Activated T-helper 9 cell treated with anti-CD3 and anti-CD28 coated beads, Interleukin-2, amount 50 U/mL, for 16 hours (primary cell): ENCODE measurements at regions not wholly inside any gene's neighbourhood (a gene's known extent, or its start where the extent isn't known, plus 50 kb on each side); places are given as distances from the start of the nearest gene placed in this dataset.
"Not testable (repeated sequence)": the region's sequence is repeated elsewhere in the genome, so short reads cannot be mapped to it uniquely, and the experiment has no call there.

Experiments
- DNase-seq: peaks from one replicate; pipeline ENCODE4 v3.0.0-alpha.2; 2020; ENCODE audit warnings: low read depth

DNA sequence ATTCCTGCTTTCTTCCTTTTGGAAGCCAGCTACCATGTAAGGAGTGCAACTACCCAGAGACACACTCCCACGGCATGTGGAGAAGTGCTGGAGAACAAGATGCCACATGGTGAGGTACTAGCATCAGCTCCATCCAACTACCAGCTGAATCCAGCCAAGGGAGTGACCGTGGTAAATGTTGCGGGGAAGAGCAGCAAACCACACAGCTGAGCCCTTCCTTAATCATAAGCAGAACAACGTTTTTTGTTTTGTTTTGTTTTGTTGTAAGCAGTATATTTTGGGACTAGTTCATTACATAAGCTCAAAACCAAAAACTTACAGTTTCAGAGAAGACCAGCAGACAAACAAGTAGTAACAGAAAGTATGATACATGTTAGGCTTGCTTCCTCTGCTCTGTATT lies 212.6 kb upstream of the ATP10A start:
- DNase-seq, result no peak

DNA sequence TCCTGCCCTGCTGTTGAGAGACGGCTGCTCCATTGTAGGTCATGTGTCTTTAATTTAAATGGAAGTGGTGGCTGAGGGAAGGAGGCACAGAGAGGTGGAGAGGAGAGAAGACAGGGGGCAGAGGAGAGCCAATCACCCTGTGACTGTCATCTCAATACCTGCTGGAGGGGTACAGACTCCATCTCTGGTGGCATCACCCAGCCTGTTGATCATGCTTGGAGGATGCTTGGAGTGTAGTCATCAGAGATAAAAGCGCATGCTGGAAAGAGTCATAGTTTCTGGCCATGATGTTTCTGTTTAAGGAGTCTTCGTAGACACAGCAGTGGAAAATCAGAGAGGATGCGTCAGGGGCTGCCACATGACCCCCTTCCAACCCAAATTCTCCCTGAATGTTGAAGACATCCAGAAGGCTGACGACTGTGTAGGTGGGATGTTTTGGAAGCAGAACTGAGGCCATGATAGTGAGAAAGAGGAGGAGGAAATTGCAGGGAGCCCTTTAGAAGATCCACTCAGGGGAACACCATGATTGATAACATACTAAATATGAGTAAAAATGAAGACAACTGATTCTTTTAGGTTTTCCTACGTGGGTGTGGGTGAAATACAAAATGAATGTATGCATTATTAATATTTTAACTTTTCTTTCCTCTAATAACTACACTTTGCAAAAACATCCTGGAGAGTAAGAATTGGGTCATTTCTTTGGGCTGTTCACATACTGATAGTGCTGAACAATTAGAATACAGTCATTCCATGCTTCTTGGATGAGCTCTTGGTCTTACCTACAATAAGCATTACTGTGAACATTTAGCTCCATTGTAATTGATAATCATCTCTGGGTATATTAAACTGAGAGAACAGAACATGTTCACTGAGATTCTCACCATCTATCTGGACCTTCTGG lies 210.6 kb upstream of the ATP10A start:
- no peak for DNase-seq

DNA sequence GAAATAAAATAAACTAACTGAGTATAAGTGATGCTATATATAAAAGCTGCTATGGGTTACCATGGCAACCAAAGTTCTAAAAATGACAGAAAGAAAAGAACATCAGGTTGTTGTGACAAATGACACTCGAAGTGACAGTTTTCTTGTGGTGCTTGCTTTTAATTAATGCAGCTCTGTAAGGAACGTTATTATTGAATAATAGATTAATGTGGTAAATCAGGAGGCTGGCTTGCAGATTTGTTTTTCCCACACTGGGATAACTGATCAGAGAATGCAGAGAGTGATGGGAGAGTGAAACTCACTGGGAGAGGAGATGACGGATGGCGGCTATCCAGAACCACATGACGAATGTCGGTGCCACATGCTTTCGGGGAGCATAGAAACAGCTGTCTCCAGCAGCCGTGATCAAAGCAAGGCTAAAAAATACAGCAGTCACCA lies 207.0 kb upstream of the ATP10A start:
- DNase-seq, result no peak

DNA sequence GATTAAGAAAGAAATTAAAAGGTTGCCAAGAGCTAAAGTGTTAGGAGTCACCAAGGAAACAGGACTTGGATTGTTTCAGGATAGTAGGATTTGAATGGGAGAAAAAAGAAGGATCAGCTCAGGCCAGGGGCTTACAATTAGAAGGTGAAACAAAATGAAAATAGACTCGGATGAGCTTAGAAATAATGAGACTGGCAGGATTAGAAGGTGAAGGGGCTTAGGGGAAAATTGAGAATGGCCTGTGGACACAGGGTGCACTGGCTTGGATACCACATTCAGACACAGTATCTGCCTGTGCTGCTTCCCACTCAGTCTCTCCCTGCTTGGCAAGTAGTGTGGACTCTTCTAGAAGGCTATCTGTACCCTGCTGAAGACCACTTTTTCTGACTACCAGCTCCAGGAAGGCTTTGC lies 206.1 kb upstream of the ATP10A start:
- DNase-seq, result no peak

DNA sequence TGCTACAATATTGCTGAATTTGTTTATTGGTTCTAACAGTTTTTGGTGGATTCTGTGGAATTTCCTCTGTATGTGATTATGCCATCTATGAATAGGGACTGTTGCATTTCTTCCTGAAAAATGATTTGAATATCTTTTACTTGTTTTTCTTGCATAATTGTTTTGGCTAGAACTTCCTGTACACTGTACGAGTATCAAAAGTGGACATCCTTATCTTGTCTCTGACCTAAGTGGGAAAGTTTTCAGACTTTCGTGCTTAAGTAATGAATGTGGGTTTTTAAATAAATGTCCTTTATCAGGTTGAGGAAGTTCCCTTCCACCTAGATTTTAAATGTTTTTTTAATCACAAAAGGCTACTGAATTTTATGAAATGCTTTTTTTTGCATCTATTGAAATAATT lies 203.8 kb upstream of the ATP10A start:
- no peak for DNase-seq

DNA sequence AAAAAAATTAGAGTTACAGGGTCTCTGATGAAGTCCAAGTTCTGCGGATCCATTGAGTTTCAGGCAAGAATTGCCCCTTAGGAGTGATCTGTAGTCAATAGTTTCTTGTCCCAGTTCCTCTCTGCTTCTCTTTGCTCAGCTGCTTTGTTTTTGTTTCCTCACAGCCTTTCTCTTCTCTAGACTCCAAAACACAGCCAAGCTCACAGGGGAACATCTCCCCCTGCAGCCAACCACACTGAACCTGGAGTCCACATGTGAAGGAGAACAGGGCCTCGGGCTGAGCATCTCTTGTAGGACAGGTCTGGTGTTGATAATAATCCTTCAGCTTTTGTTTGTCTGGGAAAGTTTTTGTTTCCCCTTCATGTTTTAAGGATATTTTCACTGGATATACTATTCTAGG lies 202.6 kb upstream of the ATP10A start:
- no peak for DNase-seq

DNA sequence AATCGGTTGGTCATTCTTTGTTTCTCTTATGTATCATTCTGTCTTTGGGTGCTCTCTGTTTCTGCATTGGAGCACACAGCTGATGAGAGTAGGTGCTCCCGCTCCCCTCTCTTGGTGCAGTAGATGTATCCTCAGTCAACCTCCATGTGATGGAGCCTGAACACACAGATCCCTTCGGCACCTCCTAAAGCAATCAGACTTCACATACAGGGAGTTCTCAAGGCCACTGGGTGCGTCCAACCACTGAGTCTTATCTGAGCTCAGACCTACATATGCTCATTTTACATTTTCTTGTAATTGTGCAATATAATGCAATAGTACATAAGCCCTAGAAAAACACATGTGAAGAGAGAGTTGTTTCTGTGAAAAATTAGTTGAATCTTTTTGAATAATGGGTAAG lies 198.1 kb upstream of the ATP10A start:
- no peak for DNase-seq

DNA sequence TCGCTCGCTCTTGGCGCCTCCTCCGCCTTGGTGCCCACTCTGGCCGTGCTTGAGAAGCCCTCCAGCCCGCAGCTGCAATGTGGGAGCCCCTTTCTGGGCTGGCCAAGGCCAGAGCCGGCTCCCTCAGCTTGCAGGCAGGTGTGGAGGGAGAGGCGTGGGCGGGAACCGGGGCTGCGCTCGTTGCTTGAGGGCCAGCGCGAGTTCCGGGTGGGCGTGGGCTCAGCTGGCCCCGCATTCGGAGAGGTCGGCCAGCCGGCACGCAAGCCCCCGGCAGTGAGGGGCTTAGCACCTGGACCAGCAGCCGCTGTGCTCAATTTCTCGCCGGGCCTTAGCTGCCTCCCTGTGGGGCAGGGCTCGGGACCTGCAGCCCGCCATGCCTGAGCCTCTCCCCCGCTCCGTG lies 193.6 kb upstream of the ATP10A start:
- DNase-seq, result not testable (repeated sequence)

DNA sequence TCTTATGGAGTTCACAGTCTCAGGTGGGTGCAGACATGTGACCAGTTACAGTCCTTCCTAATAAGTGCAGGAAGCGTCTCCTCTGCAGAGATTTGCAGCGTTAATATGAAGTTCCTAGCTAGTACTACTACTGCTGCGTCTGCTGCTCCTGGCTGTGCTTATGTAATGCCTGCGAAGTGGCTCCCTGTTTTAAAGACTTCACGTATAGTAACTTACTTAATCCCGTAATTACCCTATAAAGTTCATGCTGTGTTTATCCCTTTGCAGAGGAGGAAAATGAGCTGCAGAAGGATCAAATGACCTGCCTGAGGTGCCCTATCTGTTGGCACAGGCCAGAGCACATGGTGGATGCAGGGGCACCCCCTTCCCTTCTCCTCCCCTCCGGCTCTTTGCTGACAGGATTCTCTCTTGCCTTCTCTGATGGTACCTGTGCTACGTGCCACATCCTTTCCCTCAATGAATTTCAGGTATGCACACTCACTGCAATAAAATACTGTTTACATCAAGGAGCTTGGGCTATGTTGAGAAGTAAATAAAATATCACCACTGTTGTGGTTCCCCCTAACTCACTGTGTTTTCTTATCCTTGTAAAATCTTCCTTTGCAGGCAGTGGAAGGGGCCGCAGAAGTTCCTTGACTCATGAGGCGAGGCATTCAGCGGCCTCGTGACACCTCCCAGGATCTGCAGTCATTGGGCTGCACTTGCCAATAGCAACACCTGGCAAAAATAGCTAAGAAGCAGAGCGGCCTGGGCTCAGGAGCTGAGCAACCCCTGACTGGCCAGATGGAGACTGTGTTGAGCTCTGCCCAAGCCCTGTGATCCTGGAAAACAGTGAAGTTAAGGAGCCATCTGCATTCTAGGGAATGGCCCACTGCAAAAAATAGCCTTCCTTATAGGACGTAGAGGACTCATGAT lies 188.9 kb upstream of the ATP10A start:
- DNase-seq, result no peak

DNA sequence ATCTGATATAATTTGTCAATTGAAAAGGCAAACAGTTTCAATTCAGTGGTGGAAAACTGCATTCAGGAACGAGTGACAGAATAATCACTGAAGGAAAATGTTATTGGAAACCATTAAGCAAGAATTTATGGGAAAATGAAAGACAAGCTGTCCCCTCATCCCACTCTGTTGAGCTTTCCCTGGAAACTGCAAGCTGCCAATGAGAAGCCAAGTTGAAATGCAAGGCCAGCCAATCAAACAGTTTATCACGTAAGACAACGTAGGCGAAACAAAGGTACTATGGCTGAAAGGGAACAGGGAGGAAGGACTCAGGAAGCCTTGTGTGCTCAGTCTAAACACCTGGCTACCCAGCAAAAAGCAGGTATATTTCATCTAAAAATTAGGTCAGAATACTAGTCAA lies 187.9 kb upstream of the ATP10A start:
- DNase-seq, result no peak

DNA sequence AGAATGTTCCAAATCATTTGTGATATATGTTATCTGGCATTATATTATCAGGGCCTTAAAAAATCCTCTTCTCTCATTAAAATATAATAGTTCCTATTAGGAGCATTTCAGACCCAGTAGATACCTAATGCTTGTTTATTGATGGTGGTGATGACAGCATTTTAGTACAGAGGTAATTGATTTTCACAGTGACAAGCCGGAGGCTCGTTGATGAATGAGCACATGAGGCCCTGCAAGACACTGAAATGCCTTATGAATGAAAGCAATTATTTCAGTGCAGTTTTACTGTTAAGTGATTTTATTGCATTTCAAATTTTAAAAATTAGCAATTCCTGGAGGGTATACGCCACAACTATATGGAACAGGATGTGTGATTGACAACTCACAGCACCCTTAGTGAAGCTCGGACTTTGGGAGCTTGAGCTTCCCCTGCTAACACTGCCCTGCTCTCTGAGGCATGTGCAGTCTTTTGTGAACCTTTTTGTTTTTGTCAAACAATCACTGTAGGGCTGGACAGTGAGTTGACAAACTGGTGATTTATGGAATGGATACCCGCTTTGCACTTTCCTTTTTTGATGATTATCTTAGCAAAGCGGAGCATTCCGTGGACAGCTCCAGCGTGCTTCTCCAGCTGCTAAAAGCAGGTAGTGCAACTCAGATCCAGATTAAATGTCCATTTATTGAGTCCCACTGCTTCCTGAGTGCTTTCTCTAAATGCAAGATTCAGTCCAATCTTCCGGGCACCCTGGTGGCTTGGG lies 187.0 kb upstream of the ATP10A start:
- DNase-seq, result no peak

DNA sequence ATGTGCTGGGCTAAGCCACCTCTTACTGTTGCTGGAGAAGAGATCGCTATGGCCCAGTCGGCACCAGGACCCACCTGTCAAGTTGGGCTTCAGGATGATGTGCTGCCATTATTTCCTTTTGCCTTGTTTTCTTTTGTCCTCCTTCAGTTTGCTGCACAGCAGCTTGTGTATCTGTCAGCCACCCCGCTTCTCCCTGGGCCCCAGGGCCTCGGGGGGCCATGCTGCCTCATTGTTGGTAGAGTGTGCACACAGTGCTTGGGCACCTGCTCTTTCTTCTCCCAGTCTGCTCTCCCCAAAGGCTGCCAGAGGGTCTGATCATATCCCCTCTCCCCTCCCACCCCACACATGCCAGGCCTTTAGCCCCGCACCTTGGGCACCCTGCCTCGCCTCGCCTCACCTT lies 185.5 kb upstream of the ATP10A start:
- DNase-seq, result no peak

DNA sequence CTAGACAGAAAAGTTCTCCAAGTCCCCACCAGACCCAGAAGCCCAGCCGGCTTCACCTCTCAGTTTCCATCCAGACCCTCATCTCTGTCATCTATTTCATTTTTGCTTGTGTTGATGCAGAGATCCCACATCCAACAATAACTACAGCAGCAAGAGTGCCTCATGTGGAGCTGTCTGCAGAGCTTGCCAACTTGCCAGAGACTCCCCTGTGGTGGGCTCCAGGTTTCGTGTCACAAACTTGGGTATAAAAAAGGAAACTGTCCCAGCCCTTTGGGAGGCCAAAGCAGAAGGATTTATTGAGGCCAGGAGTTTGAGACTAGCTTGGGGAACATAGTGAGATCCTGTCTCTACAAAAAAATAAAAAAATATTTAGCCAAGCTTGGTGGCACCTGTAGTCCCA lies 182.4 kb upstream of the ATP10A start:
- DNase-seq, result no peak

DNA sequence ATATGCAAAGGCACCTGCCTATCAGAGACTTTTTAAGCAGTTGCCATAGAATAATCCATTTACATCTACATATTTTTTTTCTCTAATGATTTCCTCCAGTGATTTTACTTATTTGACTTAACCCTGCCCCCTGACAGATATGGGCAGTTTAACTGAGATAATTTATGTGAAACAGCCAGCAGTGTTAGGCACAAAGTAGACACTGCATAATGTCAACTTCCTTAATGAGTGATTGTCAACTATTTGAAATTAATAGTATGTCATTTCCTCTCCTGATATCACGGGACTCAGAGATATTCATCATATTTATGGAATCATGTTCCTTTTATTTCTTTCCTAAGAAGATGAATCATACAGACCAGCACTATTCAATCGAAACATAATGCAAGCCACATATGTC lies 179.9 kb upstream of the ATP10A start:
- DNase-seq, result no peak

DNA sequence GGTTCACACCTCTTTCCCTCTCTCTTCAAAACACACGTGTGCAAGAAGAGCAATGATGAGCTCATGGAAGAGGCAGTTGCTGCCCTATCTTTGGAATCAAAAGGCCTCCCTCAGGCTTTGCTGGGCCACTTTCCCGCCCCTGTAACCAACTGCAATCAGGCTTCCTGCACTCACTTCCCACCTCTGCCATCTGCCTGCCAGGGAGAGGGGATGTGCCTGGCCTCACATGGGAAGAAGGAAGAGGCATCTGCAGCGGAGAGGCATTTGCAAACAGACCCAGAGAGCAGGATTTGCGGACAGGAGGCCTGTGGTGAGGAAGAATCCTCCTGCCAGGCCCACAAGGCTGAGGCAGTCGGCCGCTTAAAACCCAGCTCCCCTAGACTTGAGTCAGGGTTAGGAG lies 175.6 kb upstream of the ATP10A start:
- DNase-seq, result no peak

DNA sequence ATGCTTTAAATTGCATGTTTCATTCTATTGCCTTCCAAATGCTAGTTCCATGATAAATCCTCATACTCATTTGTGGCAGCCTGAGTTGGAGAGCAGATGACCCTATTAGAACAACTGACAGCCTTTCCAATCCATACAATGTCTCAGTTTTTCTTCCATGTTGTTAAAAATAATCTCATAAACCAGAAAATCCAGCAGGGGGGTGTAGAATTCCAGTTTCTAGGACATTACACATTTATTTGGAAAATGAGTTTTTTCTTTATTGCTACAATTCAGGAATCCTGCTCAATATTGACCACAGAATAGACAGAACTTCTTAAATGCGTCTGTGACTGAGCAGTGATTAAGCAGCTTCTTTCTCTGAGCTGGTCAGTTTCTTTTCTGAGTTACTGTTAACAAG lies 174.2 kb upstream of the ATP10A start:
- DNase-seq, result no peak

DNA sequence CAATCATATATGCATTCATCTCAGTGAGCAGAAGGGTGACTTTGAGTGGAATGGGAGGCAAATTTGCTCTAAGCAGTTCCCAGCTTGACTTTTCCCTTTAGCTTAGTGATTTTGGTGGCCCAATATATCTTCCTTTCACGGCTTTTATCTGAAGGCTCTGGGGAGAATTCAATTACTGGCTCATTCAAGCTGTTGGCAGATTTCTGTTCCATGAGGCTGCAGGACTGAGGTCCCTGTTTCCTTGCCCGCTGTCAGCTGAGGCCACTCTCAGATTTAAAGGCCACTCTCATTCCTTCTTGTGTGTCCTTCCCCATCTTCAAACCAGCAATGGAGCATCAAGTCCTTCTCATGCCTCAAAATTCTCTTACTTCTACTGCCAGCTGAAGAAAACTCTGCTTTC lies 170.4 kb upstream of the ATP10A start:
- no peak for DNase-seq

DNA sequence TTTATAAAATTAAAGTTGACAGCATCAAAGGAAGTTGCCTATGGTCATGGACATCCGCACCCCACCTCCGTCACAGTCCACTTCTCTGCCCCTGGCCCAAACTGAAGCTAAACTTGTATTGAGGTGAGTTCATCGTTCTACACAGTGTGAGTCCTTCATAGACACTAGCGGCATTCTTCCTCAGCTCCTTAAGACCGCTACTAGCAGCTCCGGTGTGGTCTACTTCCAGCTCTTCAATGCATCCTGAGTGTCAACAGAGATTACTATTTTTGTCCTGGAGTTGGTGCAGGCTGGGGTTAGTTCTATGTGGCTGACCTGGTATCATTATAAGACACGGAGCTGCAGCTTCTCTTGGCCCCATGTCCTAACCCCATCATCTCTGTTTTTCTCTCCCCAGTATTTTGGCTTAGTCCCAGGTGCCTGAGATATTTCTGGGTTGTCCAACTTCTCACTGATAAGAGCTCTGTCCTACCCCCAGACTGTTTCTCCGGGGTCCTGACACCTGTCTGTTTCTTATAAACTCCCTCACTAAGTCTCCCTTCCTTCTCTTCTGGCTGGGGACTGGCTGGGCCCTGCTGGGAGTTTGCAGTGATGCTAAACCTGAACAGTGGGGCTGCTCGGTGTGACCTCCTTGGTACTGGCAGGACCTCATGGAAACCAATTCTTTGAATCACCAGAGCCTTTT lies 169.2 kb upstream of the ATP10A start:
- no peak for DNase-seq

DNA sequence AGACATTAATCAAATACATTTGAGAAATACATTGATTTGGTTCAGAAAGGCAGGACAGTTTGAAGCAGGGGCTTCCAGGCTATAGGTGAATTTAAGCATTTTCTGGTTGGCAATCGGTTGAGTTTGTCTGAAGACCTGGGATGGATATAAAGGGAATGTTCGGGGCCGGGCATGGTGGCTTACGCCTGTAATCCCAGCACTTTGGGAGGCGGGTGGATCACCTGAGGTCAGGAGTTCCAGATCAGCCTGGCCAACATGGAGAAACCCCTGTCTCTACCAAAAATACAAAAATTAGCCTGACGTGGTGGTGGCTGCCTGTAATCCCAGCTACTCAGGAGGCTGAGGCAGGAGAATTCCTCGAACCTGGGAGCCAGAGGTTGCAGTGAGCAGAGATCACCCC lies 166.5 kb upstream of the ATP10A start:
- not testable (repeated sequence) for DNase-seq

DNA sequence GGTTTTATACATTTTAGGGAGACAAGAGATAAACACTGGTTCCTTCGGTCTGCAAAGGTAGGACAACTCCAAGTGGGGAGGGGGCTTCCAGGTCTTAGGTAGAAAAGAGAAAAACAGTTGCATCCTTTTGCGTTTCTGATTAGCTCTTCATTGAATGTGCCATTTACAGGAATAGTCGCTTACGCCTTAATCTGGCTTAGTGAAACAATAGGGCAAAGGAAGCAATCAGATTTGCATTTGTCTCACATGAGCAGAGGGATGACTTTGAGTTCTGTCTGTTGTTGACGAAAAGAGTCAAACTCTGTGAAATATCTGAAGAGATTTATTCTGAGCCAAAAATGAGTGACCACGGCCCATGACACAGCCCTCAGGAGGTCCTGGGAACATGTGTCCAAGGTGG lies 166.0 kb upstream of the ATP10A start:
- no peak for DNase-seq

DNA sequence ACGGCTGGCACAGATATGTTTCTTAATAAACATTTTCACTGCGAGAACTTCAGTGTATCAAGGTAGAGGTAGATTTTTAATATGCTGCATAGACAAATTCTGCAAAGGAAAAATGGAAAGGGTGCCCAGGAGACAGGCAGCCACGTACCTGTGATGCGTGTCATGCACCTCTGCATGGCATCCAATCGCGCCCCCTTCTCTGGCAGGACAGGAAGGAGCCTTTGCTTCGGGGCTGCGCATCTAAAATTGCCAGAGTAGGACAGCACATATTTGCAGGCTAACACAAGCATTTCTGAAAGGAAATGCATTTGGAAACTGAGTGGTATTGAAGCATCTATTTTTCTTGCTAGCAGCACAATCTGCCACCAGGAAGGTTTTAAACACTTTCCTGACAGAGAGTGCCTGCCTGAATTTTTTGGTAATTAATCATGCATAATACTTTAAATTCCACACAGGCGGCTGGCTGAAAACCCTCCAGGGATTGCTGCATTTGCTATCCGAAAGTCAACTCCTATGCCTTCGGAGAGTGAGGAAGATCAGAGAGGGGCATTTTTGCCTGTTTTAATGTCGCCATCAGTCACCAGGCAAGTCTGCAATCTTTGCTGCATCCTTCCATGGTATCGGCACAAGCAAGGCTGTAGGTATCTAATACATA lies 165.1 kb upstream of the ATP10A start:
- DNase-seq, result no peak
